Hepatocyte (in vitro differentiated cells): ENCODE measurements at regions not wholly inside any gene's neighbourhood (a gene's known extent, or its start where the extent isn't known, plus 50 kb on each side); places are given as distances from the start of the nearest gene placed in this dataset.
A peak's percentile ranks its signal among the peaks of the same experiment; 100 is the strongest.

Experiments used
- DNase-seq: peaks from one replicate; pipeline ENCODE4 v3.0.0-alpha.2; 2016; ENCODE audit warnings: low spot score
- H2AFZ ChIP-seq: fragments of 200-600 bp; sonication (generic); 2 replicates; pipeline ENCODE4 v1.6.0; 2016; ENCODE audit warnings: antibody characterized with exemption, mild to moderate bottlenecking
- H3K27ac ChIP-seq: fragments of 200-600 bp; sonication (generic); 2 replicates; pipeline ENCODE4 v1.5.1; 2016; ENCODE audit warnings: mild to moderate bottlenecking
- H3K27me3 ChIP-seq: fragments of 200-600 bp; sonication (generic); 2 replicates; pipeline ENCODE4 v1.6.1; 2016
- H3K36me3 ChIP-seq: fragments of 200-600 bp; sonication (generic); replicated peaks from 2 replicates; pipeline ENCODE4 v1.5.1; 2016; ENCODE audit warnings: low read depth; ENCODE audit not compliant: insufficient read depth
- H3K4me1 ChIP-seq: fragments of 200-600 bp; sonication (generic); 2 replicates; pipeline ENCODE4 v1.5.1; 2016; ENCODE audit warnings: mild to moderate bottlenecking, moderate library complexity; ENCODE audit not compliant: insufficient read depth
- H3K4me2 ChIP-seq: fragments of 200-600 bp; sonication (generic); 2 replicates; pipeline ENCODE4 v1.6.0; 2016
- H3K4me3 ChIP-seq: fragments of 200-600 bp; sonication (generic); 2 replicates; pipeline ENCODE4 v1.5.1; 2016; ENCODE audit warnings: mild to moderate bottlenecking
- H3K79me2 ChIP-seq: fragments of 200-600 bp; sonication (generic); 2 replicates; pipeline ENCODE4 v1.6.0; 2017; ENCODE audit warnings: mild to moderate bottlenecking
- H3K9me2 ChIP-seq: fragments of 200-600 bp; sonication (generic); replicated peaks from 2 replicates; pipeline ENCODE4 v1.6.0; 2017; ENCODE audit warnings: mild to moderate bottlenecking; ENCODE audit not compliant: insufficient read depth
- H3K9me3 ChIP-seq: fragments of 200-600 bp; sonication (generic); 2 replicates; pipeline ENCODE4 v1.5.1; 2016; ENCODE audit warnings: low read depth, mild to moderate bottlenecking
- H4K20me1 ChIP-seq: fragments of 200-600 bp; sonication (generic); 2 replicates; pipeline ENCODE4 v1.6.0; 2016; ENCODE audit warnings: mild to moderate bottlenecking; ENCODE audit not compliant: insufficient read depth, poor library complexity, severe bottlenecking
- EZH2 ChIP-seq: fragments of 200-600 bp; sonication (generic); IDR thresholded peaks from 2 replicates; pipeline ENCODE4 v1.6.1; 2016; ENCODE audit warnings: antibody characterized with exemption, mild to moderate bottlenecking, borderline replicate concordance
- EZH2phosphoT487 ChIP-seq: fragments of 200-600 bp; sonication (generic); IDR thresholded peaks from one replicate; pipeline ENCODE4 v1.6.1; 2018; ENCODE audit warnings: antibody characterized with exemption, mild to moderate bottlenecking, low read depth, moderate library complexity; ENCODE audit not compliant: unreplicated experiment, severe bottlenecking
- WGBS: methylation state at CpG from one replicate; pipeline ENCODE4 v1.1.6; 2016; ENCODE audit warnings: low lambda C conversion rate; ENCODE audit errors: missing lambda C conversion rate; 5-methylcytosine and 5-hydroxymethylcytosine counted together
- TF ChIP-seq, protein P1 (sequence below): fragments of 200-600 bp; sonication (generic); IDR thresholded peaks from 2 replicates; pipeline ENCODE4 v1.5.1; 2016; ENCODE audit warnings: antibody characterized with exemption, mild to moderate bottlenecking; ENCODE audit not compliant: poor library complexity

DNA sequence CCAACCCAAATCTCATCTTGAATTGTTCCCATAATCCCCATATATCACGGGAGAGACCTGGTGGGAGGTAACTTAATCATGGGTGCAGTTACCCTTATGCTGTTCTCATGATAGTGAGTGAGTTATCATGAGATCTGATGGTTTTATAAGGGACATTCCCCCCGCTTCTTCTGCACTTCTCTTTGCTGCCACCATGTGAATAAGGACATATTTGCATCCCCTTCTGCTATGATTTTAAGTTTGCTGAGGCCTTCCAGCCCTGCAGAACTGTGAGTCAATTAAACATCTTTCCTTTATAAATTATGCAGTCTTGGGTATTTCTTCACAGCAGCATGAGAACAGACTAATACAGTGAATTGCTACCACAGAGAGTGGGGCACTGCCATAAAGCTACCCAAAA is 179.1 kb downstream of the LRIG3 start:
- H3K4me1 ChIP-seq = no peaks in the 10 kb centered on the region

DNA sequence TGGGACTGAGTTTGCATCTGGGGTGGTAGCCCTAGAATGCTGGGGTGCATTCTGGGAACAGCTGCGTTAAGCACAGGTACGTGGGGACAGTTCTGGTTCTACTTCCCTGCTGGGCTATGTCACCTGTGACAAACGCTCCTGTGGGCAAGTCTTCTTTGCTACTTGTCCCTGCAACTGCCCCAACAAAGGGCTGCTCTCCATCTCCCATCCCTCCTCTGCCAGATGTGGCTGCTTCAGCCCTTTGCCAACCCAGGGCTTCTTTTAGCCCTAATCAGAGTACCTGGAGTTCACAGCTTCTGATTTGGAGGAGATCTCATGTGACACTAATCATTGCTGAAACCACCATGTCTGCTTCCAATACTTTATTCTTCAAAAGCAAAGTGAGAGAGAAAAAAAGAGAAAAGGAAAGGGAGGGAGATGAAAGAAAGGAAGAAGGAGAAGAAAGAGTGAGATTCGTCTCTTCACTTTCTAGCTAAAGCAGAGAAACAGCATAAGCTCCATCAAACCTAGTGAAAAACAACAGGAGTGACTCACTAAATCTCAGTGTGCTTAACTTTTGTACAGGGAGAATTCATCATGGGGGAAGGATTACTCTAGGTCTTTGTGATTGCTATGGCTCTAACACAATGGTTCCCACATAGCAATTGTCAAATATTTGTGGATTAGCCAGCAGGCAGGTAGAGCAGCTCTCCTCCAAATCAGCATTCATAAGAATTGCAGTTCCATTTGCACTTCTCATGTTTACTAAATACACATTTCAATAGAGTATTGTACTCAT is 174.8 kb downstream of the LRIG3 start:
- no peaks in the 10 kb centered on the region for H3K4me1 ChIP-seq
- H3K9me2 ChIP-seq = no peaks in the 10 kb centered on the region
- H3K4me2 ChIP-seq = no peak overlapping the region
- H3K27me3 ChIP-seq = no peaks in the 10 kb centered on the region
- no peak overlapping the region for H3K4me3 ChIP-seq
- H3K79me2 ChIP-seq = no peaks in the 10 kb centered on the region
- no peak for DNase-seq
- no peaks in the 10 kb centered on the region for H3K9me3 ChIP-seq
- no peaks in the 10 kb centered on the region for H3K36me3 ChIP-seq
- H4K20me1 ChIP-seq = no peaks in the 10 kb centered on the region
- 73% methylated on average over 4 of the region's 4 CpGs for WGBS
- H2AFZ ChIP-seq = no peak overlapping the region
- peak overlapping the region; percentile 45 for H3K27ac ChIP-seq
- TF ChIP-seq EZH2 (no peak), EZH2phosphoT487 (no peak)
- TF ChIP-seq, protein P1, sequence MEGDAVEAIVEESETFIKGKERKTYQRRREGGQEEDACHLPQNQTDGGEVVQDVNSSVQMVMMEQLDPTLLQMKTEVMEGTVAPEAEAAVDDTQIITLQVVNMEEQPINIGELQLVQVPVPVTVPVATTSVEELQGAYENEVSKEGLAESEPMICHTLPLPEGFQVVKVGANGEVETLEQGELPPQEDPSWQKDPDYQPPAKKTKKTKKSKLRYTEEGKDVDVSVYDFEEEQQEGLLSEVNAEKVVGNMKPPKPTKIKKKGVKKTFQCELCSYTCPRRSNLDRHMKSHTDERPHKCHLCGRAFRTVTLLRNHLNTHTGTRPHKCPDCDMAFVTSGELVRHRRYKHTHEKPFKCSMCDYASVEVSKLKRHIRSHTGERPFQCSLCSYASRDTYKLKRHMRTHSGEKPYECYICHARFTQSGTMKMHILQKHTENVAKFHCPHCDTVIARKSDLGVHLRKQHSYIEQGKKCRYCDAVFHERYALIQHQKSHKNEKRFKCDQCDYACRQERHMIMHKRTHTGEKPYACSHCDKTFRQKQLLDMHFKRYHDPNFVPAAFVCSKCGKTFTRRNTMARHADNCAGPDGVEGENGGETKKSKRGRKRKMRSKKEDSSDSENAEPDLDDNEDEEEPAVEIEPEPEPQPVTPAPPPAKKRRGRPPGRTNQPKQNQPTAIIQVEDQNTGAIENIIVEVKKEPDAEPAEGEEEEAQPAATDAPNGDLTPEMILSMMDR = no peak

More for the DNA sequence above, 179.1 kb downstream of the LRIG3 start:
- Histone ChIP-seq H3K36me3 (no peaks in the 10 kb centered on the region), H3K27ac (no peak overlapping the region), H3K27me3 (no peaks in the 10 kb centered on the region), H3K4me3 (no peak overlapping the region), H2AFZ (no peak overlapping the region), H3K9me2 (no peaks in the 10 kb centered on the region), H4K20me1 (no peaks in the 10 kb centered on the region), H3K79me2 (no peaks in the 10 kb centered on the region), H3K4me2 (no peak overlapping the region), H3K9me3 (no peaks in the 10 kb centered on the region)
- 94% methylated on average over 2 of the region's 2 CpGs for WGBS
- no peak for DNase-seq
- TF ChIP-seq EZH2phosphoT487 (no peak), EZH2 (no peak)
- TF ChIP-seq, protein P1 = no peak

DNA sequence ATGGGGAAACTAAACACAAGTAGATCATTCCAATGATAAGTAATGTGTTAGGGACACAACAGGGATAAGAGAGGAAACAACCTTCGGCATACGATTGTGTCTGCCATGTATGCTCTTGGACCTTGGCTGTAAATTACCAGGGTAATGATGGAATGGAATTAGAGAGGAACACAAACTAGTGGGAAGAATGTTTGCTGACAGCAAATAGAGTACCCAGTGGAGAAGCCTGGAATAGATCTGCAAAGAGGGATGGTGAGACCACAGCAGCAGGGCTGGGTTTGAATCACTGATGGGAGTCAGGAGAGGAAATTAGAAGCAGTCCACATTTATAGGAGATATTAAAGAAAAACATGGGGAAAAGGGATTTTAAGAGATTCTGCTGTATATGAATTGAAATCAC is 172.8 kb downstream of the LRIG3 start:
- Histone ChIP-seq H3K4me2 (no peak overlapping the region), H3K27me3 (no peaks in the 10 kb centered on the region), H3K9me2 (no peaks in the 10 kb centered on the region), H2AFZ (peak overlapping the region; percentile 28), H3K36me3 (no peaks in the 10 kb centered on the region), H3K4me1 (no peaks in the 10 kb centered on the region), H3K27ac (no peak overlapping the region), H3K79me2 (no peaks in the 10 kb centered on the region), H3K9me3 (no peaks in the 10 kb centered on the region), H4K20me1 (no peaks in the 10 kb centered on the region), H3K4me3 (no peak overlapping the region)
- no peak for DNase-seq
- 66% methylated on average over 2 of the region's 2 CpGs for WGBS
- TF ChIP-seq EZH2 (no peak), EZH2phosphoT487 (no peak)
- TF ChIP-seq, protein P1 = no peak
